Spleen (tissue), 7 donors: ENCODE measurements at regions not wholly inside any gene's neighbourhood (a gene's known extent, or its start where the extent isn't known, plus 50 kb on each side); places are given as distances from the start of the nearest gene placed in this dataset.

Experiments used
- CTCF ChIP-seq, 11 experiments: fragments of 200-600 bp in 7 of 11; fragments of 450-650 bp in 4 of 11; sonication (generic) in 4 of 11; IDR thresholded peaks in 8 of 11; conservative IDR thresholded peaks in 3 of 11; 1 replicate in 7 of 11; 2 replicates in 4 of 11; pipeline versions ENCODE4 v1.4.0 to v1.8.0; 2016 to 2021; ENCODE audit warnings: antibody characterized with exemption in 11 of 11, inconsistent platforms in 4 of 11, mild to moderate bottlenecking in 1 of 11
- POLR2A ChIP-seq, 3 donors: fragments of 450-650 bp; IDR thresholded peaks; one replicate each; pipeline ENCODE4 v1.5.1; 2017; ENCODE audit warnings: antibody characterized with exemption in 3 of 3, mild to moderate bottlenecking in 1 of 3
- POLR2AphosphoS5 ChIP-seq, 3 donors: sonication (generic); formaldehyde crosslinking; IDR thresholded peaks; one replicate each; pipeline ENCODE4 v1.5.1; 2017; ENCODE audit warnings: antibody characterized with exemption in 3 of 3
- donor health status: DM: no; HTN: no; CAD: no; lungs with moderate emphysema.
- donor health status: DM: no; HTN: no; CAD: no.
- donor health status: DM: no; HTN: no; CAD: no.

GRCh38 chr19:33962161-33962560 lies 165.5 kb downstream of the KCTD15 start:
- TF ChIP-seq CTCF (IDR thresholded peaks at IDR 0.05 in 8 of 11, conservative IDR thresholded peaks at IDR 0.05 in 3 of 11) (no peak), POLR2A (IDR thresholded peaks at IDR 0.05) (no peak), POLR2AphosphoS5 (IDR thresholded peaks at IDR 0.05) (no peak)
